Spinal cord (tissue), 9 donors: ENCODE measurements at regions not wholly inside any gene's neighbourhood (a gene's known extent, or its start where the extent isn't known, plus 50 kb on each side); places are given as distances from the start of the nearest gene placed in this dataset.
"Not testable (repeated sequence)": the region's sequence is repeated elsewhere in the genome, so short reads cannot be mapped to it uniquely, and the experiment has no call there.

Source experiments
- DNase-seq, 6 donors: peaks; one replicate each; pipeline versions ENCODE4 v3.0.0 to v3.0.0-alpha.2; 2013 to 2015; ENCODE audit warnings: low spot score in 6 of 6, low read depth in 4 of 6
- H3K27ac ChIP-seq: one replicate; pipeline ENCODE4 v1.5.1; 2013; ENCODE audit warnings: low read depth, low read length, control low read depth
- H3K27me3 ChIP-seq: one replicate; pipeline ENCODE4 v1.6.1; 2013; ENCODE audit warnings: low read length; ENCODE audit not compliant: control insufficient read depth, insufficient read depth
- H3K36me3 ChIP-seq: one replicate; pipeline ENCODE4 v1.6.1; 2013; ENCODE audit warnings: low read length; ENCODE audit not compliant: control insufficient read depth, insufficient read depth
- H3K4me1 ChIP-seq: one replicate; pipeline ENCODE4 v1.6.1; 2013; ENCODE audit warnings: low read length; ENCODE audit not compliant: control insufficient read depth, insufficient read depth
- H3K4me3 ChIP-seq: one replicate; pipeline ENCODE4 v1.5.1; 2013; ENCODE audit warnings: low read depth, low read length, control low read depth
- H3K9me3 ChIP-seq: one replicate; pipeline ENCODE4 v1.6.1; 2013; ENCODE audit warnings: low read length; ENCODE audit not compliant: control insufficient read depth, insufficient read depth
- WGBS: methylation state at CpG from one replicate; pipeline ENCODE4 v1.1.5; 2013; ENCODE audit warnings: missing lambda C conversion rate; ENCODE audit not compliant: insufficient coverage; 5-methylcytosine and 5-hydroxymethylcytosine counted together
- donor health status: healthy.

DNA sequence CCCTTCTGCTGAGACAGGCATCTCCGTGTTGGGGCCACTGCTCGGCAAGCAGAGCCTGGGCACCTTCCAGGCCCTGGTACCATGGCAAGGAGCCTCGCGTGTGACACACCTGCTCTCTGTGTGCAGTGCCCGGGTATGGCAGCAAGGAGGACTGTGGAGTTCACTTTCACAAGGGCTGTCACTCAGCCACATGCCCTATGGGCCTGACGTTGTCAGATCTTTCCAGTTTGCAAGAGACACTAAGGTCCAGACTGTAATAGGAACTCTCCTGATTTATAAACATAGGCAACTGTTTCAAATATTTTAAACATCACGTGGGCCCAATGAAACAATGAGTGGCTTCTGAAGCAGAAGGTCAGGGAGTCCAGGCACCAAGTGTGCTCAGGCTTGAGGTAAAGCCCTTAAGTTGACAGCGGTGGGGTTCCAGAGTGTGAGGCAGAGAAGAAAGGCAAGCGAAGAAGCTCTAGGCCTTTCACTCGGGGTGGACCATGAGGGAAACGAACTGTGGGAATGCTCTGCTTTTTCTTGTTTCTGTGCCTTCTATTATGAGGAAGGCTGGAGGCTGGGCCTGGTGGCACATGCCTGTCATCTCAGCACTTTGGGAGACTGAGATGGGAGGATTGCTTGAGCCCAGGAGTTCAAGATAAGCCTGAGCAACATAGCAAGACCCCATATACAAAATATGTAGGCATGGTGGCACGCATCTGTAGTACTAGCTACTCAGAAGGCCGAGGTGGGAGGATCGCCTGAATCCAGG, 108.6 kb upstream of the TRIM2 start:
- WGBS, result 95% methylated on average over 13 of the region's 14 CpGs
- Histone ChIP-seq H3K4me3 (no peak overlapping the region), H3K4me1 (peaks cover 3% of the 10 kb centered on the region), H3K36me3 (no peaks in the 10 kb centered on the region), H3K27me3 (no peaks in the 10 kb centered on the region), H3K27ac (no peak overlapping the region), H3K9me3 (no peaks in the 10 kb centered on the region)
- DNase-seq, result no peak

DNA sequence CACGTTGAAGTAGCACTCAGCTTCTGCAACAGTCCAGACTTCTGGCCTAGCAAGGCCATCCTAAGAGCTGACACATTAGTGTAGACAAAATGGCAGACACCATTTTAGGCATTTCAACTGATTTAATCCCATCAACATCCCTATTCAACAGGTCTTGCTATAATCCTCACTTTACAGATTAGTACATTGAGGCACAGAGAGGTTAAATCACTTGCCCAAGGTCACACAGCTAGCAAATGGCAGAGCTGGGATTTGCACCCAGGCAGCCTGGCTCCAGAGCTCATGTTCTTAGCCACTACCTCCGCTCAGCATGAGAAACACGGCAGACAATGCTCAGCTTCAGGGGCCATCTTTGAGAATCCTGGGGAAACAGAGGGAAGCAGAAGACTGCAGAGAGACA, 107.9 kb upstream of the TRIM2 start:
- Histone ChIP-seq H3K27me3 (no peaks in the 10 kb centered on the region), H3K36me3 (no peaks in the 10 kb centered on the region), H3K4me1 (peaks cover 3% of the 10 kb centered on the region), H3K27ac (no peak overlapping the region), H3K9me3 (no peaks in the 10 kb centered on the region), H3K4me3 (no peak overlapping the region)
- no peak for DNase-seq
- 100% methylated on average over 1 of the region's 3 CpGs for WGBS

DNA sequence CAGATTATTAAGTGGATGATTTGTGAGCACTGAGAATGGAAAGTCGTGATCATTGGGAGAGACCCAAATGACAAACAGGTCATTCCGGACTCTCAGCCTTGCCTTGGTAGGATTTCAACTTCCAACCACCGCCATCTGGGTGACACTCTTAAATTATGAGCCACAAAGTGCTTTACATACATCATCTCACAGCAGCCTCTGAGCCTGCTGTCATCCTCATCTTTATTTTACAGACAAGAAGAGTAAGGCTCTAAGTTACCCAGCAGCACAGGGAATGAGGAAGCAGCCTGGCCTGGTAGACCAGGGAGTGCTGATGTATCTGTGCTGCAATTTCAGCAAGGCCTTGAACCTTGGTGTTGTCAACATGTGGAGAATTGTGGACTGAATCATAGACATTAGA, 105.8 kb upstream of the TRIM2 start:
- Histone ChIP-seq H3K27me3 (no peaks in the 10 kb centered on the region), H3K36me3 (no peaks in the 10 kb centered on the region), H3K9me3 (no peaks in the 10 kb centered on the region), H3K4me1 (peaks cover 3% of the 10 kb centered on the region), H3K4me3 (no peak overlapping the region), H3K27ac (no peak overlapping the region)
- DNase-seq, result peak in 1 of 6 donors; percentile 77
- WGBS, result 50% methylated on average over 2 of the region's 3 CpGs

DNA sequence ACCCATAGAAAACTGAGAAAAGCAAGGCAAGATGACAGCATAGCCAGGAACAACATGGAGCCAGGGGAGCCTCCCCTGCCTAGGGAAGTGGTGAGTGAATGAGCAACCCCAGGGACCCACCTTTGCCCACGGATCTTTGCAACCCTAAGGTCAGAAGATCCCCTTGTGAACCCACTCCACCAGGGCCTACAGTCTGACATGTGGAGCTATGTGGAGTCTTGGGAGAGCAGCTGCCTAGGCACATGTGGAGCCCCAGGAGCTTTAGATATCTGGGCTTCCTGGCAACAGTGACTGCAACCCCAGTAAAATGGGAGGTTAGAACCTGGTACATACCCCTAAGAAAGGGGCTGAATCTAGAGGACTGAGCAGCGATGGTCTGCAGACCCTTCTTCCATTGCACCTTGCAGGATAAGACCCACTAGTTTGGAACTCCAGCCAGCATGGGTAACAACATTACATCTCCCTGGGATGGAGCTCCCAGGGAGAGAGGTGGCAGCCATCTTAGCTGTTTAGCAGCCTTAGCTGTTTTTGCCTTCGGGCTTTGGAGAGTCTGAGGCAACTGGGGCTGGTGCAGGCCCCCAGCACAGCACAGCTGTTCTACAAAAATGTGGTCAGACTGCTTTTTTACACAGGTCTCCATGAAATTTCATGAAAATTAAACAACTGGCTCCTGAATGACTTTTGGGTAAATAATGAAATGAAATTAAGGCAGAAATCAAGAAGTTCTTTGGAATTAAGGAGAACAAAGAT, 104.7 kb upstream of the TRIM2 start:
- Histone ChIP-seq H3K4me3 (no peak overlapping the region), H3K9me3 (no peaks in the 10 kb centered on the region), H3K27me3 (no peaks in the 10 kb centered on the region), H3K27ac (no peak overlapping the region), H3K4me1 (peaks cover 3% of the 10 kb centered on the region), H3K36me3 (no peaks in the 10 kb centered on the region)
- 100% methylated on average over 3 of the region's 3 CpGs for WGBS
- DNase-seq, result no peak

DNA sequence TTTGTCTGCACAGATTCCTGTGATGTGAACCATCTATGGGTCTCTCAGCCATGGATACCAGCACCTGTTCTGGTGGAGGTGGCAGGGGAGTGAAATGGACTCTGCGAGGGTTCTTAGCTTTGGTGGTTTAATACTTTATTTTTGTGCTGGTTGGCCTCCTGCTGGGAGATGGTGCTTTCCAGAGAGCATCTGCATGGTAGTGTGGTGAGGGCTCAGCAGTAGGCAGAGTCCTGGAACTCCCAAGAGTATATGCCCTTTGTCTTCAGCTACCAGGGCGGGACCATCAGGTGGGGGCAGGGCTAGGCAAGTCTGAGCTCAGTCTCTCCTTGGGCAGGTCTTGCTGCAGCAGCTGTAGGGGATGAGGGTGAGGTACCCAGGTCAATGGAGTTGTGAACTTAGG, 97.5 kb upstream of the TRIM2 start:
- H3K27me3 ChIP-seq, H3K9me3 ChIP-seq, DNase-seq, H3K4me1 ChIP-seq, H3K36me3 ChIP-seq, H3K4me3 ChIP-seq, H3K27ac ChIP-seq: not testable (repeated sequence)
- WGBS, result 100% methylated on average over 2 of the region's 2 CpGs

DNA sequence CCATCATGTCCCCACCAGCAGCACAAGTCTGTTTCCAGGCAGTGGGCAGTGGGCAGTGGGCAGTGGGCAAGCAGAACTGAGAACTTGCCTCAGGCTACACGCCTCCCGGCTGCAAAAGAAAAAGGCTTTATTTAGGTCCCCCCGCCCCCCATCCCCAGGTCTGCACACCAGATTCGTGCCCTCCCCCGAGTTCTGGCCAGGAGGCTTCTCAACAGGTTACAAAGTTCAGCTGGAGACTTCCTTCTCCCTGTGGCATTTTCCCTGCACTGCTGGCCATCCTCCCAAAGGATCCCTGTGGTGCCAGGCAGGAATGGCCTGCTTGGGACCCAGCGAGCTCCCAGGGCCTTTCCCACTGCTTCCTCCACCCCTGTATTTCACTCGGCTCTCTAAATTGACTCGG, 97.0 kb upstream of the TRIM2 start:
- no peaks in the 10 kb centered on the region for H3K27me3 ChIP-seq
- H3K27ac ChIP-seq, result no peak overlapping the region
- H3K36me3 ChIP-seq, result no peaks in the 10 kb centered on the region
- 87% methylated on average over 4 of the region's 8 CpGs for WGBS
- H3K4me1 ChIP-seq, result no peaks in the 10 kb centered on the region
- no peak for DNase-seq
- H3K9me3 ChIP-seq, result no peaks in the 10 kb centered on the region
- no peak overlapping the region for H3K4me3 ChIP-seq

DNA sequence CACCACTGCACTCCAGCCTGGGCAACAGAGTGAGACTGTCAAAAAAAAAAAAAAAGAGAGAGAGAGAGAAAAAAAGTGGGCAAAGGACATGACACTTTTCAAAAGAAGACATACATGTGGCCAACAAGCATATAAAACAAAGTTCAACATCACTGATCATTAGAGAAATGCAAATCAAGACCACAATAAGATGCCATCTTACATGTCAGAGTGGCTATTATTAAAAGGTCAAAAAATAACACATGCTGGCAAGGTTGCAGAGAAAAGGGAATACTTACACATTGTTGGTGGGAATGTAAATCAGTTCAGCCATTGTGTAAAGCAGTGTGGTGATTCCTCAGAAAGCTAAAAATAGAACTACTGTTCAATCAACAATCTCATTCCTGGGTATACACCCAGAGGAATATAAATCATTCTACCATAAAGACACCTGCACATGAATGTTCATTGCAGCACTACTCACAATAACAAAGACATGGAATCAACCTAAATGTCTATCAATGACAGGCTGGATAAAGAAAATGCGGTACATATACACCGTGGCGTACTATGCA, 94.9 kb upstream of the TRIM2 start:
- Histone ChIP-seq H3K4me3 (no peak overlapping the region), H3K27ac (no peak overlapping the region), H3K9me3 (no peaks in the 10 kb centered on the region), H3K4me1 (no peaks in the 10 kb centered on the region), H3K27me3 (no peaks in the 10 kb centered on the region), H3K36me3 (no peaks in the 10 kb centered on the region)
- no peak for DNase-seq
- 94% methylated on average over 3 of the region's 3 CpGs for WGBS

DNA sequence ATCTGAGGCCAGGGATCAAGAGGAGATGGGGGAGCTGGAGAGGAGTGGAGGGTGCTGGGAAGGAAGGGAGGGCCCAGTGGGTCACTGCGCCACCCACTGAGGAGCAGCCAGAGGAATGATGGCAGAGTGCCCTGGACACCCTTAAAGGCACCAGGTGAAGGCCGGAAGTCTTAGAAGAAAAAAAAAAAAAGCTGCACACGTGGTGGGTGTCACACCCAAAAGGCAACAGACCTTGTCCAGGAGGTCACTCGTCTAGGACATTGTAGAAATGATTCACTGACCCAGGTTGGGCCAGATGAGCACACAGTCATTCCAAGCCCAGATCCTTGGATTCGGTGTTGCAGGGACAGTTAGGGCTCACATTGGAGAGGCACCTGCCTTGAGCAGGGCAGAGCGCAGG, 93.5 kb upstream of the TRIM2 start:
- H3K27me3 ChIP-seq, result no peaks in the 10 kb centered on the region
- no peaks in the 10 kb centered on the region for H3K4me1 ChIP-seq
- WGBS, result 80% methylated on average over 4 of the region's 6 CpGs
- DNase-seq, result no peak
- no peaks in the 10 kb centered on the region for H3K36me3 ChIP-seq
- no peaks in the 10 kb centered on the region for H3K9me3 ChIP-seq
- H3K4me3 ChIP-seq, result no peak overlapping the region
- H3K27ac ChIP-seq, result no peak overlapping the region

DNA sequence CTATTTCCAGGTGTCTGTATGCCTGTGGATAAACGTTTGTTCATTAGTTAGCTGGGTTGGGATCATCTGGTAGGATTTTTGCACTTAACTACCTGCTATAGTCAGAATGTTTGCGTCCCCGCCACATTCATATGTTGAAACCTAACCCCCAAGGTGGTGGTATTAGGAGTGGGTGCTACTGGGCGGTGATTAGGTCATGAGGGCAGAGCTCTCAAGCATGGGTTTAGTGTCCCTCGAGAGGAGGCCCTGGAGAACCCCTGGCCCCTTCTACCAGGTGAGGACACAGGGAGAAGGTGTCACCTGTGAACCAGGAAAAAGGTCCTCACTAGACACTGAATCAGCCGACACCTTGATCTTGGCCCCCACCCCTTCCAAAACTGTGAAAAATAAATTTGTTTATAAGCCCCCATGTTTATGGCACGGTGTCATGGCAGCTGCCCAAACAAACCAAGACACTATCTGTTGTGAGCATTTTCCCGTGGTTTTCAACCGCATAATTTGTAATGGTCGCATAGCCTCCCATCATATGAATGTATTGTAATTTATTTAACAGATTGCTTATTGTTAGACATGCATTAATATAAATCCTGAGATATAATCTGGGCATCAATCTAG, 92.7 kb upstream of the TRIM2 start:
- H3K4me3 ChIP-seq, result no peak overlapping the region
- H3K4me1 ChIP-seq, result no peaks in the 10 kb centered on the region
- H3K27me3 ChIP-seq, result no peaks in the 10 kb centered on the region
- H3K9me3 ChIP-seq, result no peaks in the 10 kb centered on the region
- WGBS, result 100% methylated on average over 5 of the region's 10 CpGs
- no peak for DNase-seq
- no peaks in the 10 kb centered on the region for H3K36me3 ChIP-seq
- H3K27ac ChIP-seq, result no peak overlapping the region
